ENCODE measurements at regions not wholly inside any gene's neighbourhood (a gene's known extent, or its start where the extent isn't known, plus 50 kb on each side); places are given as distances from the start of the nearest gene placed in this dataset.

DNA sequence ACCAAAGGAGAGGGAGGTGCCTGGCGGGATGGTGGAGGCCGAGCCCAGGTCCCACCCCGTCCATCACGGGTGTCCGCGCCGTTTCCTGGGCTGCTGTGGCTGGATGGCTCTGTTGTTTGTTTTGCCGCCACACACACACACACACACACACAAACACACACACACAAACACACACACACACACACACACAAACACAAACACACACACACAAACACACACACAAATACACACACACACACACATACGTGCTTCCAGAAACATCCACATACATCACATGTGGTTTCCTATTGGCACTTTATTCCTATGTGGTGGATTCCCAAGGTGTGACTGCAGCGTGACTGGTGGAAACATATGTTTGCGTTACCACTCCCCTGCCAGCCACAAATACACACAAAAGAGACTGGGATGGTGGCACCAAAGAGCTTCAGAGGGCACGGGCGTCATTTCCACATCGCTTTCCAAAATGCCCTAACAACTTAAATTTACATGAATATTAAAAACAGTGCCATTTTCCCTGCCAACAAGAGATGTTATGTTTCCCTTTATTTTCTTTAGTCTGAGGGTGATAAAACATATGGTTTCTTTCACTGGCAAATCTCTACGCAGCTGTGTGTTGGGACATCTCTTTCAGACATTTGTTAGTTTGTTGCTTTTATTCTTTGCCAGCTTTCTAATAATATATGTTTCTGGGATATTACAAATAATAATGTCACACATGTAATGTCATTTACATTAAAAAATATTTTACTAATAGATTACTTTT is 356.8 kb downstream of the BRD1 start:
- TF ChIP-seq, protein P1, sequence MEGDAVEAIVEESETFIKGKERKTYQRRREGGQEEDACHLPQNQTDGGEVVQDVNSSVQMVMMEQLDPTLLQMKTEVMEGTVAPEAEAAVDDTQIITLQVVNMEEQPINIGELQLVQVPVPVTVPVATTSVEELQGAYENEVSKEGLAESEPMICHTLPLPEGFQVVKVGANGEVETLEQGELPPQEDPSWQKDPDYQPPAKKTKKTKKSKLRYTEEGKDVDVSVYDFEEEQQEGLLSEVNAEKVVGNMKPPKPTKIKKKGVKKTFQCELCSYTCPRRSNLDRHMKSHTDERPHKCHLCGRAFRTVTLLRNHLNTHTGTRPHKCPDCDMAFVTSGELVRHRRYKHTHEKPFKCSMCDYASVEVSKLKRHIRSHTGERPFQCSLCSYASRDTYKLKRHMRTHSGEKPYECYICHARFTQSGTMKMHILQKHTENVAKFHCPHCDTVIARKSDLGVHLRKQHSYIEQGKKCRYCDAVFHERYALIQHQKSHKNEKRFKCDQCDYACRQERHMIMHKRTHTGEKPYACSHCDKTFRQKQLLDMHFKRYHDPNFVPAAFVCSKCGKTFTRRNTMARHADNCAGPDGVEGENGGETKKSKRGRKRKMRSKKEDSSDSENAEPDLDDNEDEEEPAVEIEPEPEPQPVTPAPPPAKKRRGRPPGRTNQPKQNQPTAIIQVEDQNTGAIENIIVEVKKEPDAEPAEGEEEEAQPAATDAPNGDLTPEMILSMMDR (conservative IDR thresholded peaks at IDR 0.05; ENCODE audit: low read depth in 2 of 2): no peak
- TF ChIP-seq, protein P2, sequence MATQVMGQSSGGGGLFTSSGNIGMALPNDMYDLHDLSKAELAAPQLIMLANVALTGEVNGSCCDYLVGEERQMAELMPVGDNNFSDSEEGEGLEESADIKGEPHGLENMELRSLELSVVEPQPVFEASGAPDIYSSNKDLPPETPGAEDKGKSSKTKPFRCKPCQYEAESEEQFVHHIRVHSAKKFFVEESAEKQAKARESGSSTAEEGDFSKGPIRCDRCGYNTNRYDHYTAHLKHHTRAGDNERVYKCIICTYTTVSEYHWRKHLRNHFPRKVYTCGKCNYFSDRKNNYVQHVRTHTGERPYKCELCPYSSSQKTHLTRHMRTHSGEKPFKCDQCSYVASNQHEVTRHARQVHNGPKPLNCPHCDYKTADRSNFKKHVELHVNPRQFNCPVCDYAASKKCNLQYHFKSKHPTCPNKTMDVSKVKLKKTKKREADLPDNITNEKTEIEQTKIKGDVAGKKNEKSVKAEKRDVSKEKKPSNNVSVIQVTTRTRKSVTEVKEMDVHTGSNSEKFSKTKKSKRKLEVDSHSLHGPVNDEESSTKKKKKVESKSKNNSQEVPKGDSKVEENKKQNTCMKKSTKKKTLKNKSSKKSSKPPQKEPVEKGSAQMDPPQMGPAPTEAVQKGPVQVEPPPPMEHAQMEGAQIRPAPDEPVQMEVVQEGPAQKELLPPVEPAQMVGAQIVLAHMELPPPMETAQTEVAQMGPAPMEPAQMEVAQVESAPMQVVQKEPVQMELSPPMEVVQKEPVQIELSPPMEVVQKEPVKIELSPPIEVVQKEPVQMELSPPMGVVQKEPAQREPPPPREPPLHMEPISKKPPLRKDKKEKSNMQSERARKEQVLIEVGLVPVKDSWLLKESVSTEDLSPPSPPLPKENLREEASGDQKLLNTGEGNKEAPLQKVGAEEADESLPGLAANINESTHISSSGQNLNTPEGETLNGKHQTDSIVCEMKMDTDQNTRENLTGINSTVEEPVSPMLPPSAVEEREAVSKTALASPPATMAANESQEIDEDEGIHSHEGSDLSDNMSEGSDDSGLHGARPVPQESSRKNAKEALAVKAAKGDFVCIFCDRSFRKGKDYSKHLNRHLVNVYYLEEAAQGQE (IDR thresholded peaks at IDR 0.05; ENCODE audit: unreplicated experiment): no peak
- TF ChIP-seq POLR2AphosphoS5 (IDR thresholded peaks at IDR 0.05; ENCODE audit: low read depth): no peak
- no peak for TF ChIP-seq EZH2 (IDR thresholded peaks at IDR 0.05; ENCODE audit: low read depth, unreplicated experiment)
- TF ChIP-seq CREB1 (CRISPR knock-in tag; IDR thresholded peaks at IDR 0.05; ENCODE audit: low read depth): no peak
- no peak for TF ChIP-seq EZH2phosphoT487 (IDR thresholded peaks at IDR 0.05; ENCODE audit: unreplicated experiment)
- TF ChIP-seq, protein P3, sequence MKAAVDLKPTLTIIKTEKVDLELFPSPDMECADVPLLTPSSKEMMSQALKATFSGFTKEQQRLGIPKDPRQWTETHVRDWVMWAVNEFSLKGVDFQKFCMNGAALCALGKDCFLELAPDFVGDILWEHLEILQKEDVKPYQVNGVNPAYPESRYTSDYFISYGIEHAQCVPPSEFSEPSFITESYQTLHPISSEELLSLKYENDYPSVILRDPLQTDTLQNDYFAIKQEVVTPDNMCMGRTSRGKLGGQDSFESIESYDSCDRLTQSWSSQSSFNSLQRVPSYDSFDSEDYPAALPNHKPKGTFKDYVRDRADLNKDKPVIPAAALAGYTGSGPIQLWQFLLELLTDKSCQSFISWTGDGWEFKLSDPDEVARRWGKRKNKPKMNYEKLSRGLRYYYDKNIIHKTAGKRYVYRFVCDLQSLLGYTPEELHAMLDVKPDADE (IDR thresholded peaks at IDR 0.05): no peak
- no peak for TF ChIP-seq JUNB (IDR thresholded peaks at IDR 0.05; ENCODE audit: unreplicated experiment)
- TF ChIP-seq STAT1 (IDR thresholded peaks at IDR 0.05; ENCODE audit: unreplicated experiment): no peak
- no peak for TF ChIP-seq ZNF114 (CRISPR knock-in tag; IDR thresholded peaks at IDR 0.05)
- no peak for TF ChIP-seq ZNF331 (CRISPR knock-in tag; IDR thresholded peaks at IDR 0.05; ENCODE audit: low read depth)
- TF ChIP-seq, protein P4, sequence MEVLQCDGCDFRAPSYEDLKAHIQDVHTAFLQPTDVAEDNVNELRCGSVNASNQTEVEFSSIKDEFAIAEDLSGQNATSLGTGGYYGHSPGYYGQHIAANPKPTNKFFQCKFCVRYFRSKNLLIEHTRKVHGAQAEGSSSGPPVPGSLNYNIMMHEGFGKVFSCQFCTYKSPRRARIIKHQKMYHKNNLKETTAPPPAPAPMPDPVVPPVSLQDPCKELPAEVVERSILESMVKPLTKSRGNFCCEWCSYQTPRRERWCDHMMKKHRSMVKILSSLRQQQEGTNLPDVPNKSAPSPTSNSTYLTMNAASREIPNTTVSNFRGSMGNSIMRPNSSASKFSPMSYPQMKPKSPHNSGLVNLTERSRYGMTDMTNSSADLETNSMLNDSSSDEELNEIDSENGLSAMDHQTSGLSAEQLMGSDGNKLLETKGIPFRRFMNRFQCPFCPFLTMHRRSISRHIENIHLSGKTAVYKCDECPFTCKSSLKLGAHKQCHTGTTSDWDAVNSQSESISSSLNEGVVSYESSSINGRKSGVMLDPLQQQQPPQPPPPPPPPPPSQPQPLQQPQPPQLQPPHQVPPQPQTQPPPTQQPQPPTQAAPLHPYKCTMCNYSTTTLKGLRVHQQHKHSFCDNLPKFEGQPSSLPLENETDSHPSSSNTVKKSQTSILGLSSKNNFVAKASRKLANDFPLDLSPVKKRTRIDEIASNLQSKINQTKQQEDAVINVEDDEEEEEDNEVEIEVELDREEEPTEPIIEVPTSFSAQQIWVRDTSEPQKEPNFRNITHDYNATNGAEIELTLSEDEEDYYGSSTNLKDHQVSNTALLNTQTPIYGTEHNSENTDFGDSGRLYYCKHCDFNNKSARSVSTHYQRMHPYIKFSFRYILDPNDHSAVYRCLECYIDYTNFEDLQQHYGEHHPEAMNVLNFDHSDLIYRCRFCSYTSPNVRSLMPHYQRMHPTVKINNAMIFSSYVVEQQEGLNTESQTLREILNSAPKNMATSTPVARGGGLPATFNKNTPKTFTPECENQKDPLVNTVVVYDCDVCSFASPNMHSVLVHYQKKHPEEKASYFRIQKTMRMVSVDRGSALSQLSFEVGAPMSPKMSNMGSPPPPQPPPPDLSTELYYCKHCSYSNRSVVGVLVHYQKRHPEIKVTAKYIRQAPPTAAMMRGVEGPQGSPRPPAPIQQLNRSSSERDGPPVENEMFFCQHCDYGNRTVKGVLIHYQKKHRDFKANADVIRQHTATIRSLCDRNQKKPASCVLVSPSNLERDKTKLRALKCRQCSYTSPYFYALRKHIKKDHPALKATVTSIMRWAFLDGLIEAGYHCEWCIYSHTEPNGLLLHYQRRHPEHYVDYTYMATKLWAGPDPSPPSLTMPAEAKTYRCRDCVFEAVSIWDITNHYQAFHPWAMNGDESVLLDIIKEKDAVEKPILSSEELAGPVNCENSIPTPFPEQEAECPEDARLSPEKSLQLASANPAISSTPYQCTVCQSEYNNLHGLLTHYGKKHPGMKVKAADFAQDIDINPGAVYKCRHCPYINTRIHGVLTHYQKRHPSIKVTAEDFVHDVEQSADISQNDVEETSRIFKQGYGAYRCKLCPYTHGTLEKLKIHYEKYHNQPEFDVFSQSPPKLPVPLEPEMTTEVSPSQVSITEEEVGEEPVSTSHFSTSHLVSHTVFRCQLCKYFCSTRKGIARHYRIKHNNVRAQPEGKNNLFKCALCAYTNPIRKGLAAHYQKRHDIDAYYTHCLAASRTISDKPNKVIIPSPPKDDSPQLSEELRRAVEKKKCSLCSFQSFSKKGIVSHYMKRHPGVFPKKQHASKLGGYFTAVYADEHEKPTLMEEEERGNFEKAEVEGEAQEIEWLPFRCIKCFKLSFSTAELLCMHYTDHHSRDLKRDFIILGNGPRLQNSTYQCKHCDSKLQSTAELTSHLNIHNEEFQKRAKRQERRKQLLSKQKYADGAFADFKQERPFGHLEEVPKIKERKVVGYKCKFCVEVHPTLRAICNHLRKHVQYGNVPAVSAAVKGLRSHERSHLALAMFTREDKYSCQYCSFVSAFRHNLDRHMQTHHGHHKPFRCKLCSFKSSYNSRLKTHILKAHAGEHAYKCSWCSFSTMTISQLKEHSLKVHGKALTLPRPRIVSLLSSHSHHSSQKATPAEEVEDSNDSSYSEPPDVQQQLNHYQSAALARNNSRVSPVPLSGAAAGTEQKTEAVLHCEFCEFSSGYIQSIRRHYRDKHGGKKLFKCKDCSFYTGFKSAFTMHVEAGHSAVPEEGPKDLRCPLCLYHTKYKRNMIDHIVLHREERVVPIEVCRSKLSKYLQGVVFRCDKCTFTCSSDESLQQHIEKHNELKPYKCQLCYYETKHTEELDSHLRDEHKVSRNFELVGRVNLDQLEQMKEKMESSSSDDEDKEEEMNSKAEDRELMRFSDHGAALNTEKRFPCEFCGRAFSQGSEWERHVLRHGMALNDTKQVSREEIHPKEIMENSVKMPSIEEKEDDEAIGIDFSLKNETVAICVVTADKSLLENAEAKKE (CRISPR knock-in tag; IDR thresholded peaks at IDR 0.05): no peak
- no peak for TF ChIP-seq NANOG (IDR thresholded peaks at IDR 0.05; ENCODE audit: borderline replicate concordance)

All from GM23338 (cell line).